Heart left ventricle (tissue), 13 donors: ENCODE measurements at regions not wholly inside any gene's neighbourhood (a gene's known extent, or its start where the extent isn't known, plus 50 kb on each side); places are given as distances from the start of the nearest gene placed in this dataset.

ENCODE experiments used
- POLR2A ChIP-seq, 2 donors: fragments of 450-650 bp; IDR thresholded peaks; one replicate each; pipeline ENCODE4 v1.6.1; 2017; ENCODE audit warnings: antibody characterized with exemption in 2 of 2, mild to moderate bottlenecking in 2 of 2, moderate library complexity in 2 of 2
- TF ChIP-seq, protein P1 (sequence below), 12 donors: fragments of 200-600 bp; sonication (generic) in 4 of 12; IDR thresholded peaks; one replicate each; pipeline versions ENCODE4 v1.5.0 to v1.8.0; 2018 to 2022; ENCODE audit warnings: antibody characterized with exemption in 12 of 12, mild to moderate bottlenecking in 5 of 12
- donor health status: ischemic (EF 13 %, LVEDD 7.1; RV severe dilation, severe dysfunction).
- donor health status: DM: no; HTN: yes; CAD: no.
- donor health status: DM: no; HTN: no; CAD: no.
- donor health status: ischemic (EF 25% LVEDD 6.9; RV normal size, moderate dysfunction).
- donor health status: ischemic (EF 25% LVEDD 5.7; RV mildly dilated, moderate dysfunction).
- donor health status: ischemic (EF 35%, LVEDD 5.7; RV mildly dilated, moderate dysfunction).
- donor health status: nonischemic (EF 11% LVEDD 7.7; RV severe dilation, severe dysfunction).
- donor health status: DM: yes; HTN: yes; CAD: no.
- donor health status: PGD.
- donor health status: ischemic (EF 29% LVEDD 5.4; RV normal size, mild dysfunction).
- donor health status: nonischemic (EF 23%, LVEDD 6.1; RV moderate dilation, normal function).

DNA sequence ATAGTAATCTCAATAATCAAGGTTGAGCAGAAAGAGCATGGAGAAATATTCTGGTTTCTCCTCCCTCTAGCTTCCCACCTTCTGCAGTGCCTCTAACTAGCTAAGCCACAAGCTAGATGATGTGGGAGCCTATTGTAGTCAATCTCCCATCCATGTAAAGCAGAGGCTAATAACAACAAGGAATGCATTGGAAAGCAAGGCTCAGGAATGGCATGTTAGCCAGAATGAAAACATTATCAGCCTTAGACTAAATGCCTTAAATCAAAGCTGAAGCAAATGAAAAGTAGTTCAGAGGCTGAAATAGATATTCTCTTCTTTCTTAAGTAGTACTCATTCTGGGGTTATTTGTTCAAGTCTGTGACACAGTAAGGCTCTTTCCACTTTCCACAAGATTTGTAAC lies 350.3 kb upstream of the DPPA4 start:
- TF ChIP-seq, protein P1, sequence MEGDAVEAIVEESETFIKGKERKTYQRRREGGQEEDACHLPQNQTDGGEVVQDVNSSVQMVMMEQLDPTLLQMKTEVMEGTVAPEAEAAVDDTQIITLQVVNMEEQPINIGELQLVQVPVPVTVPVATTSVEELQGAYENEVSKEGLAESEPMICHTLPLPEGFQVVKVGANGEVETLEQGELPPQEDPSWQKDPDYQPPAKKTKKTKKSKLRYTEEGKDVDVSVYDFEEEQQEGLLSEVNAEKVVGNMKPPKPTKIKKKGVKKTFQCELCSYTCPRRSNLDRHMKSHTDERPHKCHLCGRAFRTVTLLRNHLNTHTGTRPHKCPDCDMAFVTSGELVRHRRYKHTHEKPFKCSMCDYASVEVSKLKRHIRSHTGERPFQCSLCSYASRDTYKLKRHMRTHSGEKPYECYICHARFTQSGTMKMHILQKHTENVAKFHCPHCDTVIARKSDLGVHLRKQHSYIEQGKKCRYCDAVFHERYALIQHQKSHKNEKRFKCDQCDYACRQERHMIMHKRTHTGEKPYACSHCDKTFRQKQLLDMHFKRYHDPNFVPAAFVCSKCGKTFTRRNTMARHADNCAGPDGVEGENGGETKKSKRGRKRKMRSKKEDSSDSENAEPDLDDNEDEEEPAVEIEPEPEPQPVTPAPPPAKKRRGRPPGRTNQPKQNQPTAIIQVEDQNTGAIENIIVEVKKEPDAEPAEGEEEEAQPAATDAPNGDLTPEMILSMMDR (IDR thresholded peaks at IDR 0.05) = no peak
- TF ChIP-seq POLR2A (IDR thresholded peaks at IDR 0.05) = no peak
